ENCODE measurements at regions not wholly inside any gene's neighbourhood (a gene's known extent, or its start where the extent isn't known, plus 50 kb on each side); places are given as distances from the start of the nearest gene placed in this dataset.

DNA sequence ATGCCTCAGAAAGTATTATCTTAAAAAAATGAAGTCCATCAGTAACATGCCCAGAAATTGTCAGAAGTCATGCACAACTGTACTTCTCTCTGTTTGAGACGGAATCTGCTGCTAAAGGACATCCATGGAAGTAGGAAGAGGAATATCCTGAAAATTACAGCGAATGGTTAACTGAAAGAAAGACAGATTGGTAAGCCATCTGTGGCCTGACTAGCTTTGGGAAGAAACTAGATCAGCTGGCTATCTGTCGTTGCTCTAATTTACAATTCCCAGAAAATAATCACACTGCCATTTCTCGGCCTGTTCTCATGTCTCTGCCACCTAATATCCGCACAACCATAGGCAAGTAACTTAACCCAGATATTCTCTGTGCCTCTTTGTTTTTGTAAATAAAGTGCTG lies 496.5 kb downstream of the PCDH19 start:
- TF ChIP-seq, protein P1, sequence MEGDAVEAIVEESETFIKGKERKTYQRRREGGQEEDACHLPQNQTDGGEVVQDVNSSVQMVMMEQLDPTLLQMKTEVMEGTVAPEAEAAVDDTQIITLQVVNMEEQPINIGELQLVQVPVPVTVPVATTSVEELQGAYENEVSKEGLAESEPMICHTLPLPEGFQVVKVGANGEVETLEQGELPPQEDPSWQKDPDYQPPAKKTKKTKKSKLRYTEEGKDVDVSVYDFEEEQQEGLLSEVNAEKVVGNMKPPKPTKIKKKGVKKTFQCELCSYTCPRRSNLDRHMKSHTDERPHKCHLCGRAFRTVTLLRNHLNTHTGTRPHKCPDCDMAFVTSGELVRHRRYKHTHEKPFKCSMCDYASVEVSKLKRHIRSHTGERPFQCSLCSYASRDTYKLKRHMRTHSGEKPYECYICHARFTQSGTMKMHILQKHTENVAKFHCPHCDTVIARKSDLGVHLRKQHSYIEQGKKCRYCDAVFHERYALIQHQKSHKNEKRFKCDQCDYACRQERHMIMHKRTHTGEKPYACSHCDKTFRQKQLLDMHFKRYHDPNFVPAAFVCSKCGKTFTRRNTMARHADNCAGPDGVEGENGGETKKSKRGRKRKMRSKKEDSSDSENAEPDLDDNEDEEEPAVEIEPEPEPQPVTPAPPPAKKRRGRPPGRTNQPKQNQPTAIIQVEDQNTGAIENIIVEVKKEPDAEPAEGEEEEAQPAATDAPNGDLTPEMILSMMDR (IDR thresholded peaks at IDR 0.05), result no peak
- TF ChIP-seq POLR2AphosphoS5 (IDR thresholded peaks at IDR 0.05), result no peak
- TF ChIP-seq POLR2A (IDR thresholded peaks at IDR 0.05), result no peak
- TF ChIP-seq EP300 (IDR thresholded peaks at IDR 0.05), result no peak
